NCI-H2196 (cell line): ENCODE measurements at regions not wholly inside any gene's neighbourhood (a gene's known extent, or its start where the extent isn't known, plus 50 kb on each side); places are given as distances from the start of the nearest gene placed in this dataset.
"Not testable (repeated sequence)": the region's sequence is repeated elsewhere in the genome, so short reads cannot be mapped to it uniquely, and the experiment has no call there.

Source experiments
- DNase-seq: peaks from one replicate; lab custom pipeline; 2025; ENCODE audit not compliant: unreplicated experiment; lab: John Stamatoyannopoulos, UW

DNA sequence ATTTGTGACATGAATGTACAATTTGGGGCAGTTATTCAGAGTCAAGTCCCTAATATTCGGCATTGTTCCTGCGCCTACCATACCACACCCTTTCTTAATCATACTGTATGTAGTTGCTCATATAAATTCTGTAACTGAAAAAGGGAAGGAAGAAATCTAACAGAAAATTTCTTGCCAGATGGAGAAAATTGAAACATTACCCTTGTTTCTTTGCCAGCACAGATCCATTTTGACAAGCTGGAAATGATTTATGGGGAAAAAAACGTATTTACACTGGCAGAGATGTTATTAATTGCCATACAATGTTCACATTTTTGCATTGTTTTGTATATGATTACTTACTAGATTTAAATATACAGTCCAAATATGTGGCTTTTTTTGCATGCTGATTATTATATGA, 363.8 kb upstream of the PKN2 start:
- no peak for DNase-seq

GRCh38 chr1:88321706-88322105, 362.4 kb upstream of the PKN2 start:
- DNase-seq, result no peak

- no peak for DNase-seq
These were observed 359.2 kb upstream of the PKN2 start for GRCh38 chr1:88324899-88325298.

DNA sequence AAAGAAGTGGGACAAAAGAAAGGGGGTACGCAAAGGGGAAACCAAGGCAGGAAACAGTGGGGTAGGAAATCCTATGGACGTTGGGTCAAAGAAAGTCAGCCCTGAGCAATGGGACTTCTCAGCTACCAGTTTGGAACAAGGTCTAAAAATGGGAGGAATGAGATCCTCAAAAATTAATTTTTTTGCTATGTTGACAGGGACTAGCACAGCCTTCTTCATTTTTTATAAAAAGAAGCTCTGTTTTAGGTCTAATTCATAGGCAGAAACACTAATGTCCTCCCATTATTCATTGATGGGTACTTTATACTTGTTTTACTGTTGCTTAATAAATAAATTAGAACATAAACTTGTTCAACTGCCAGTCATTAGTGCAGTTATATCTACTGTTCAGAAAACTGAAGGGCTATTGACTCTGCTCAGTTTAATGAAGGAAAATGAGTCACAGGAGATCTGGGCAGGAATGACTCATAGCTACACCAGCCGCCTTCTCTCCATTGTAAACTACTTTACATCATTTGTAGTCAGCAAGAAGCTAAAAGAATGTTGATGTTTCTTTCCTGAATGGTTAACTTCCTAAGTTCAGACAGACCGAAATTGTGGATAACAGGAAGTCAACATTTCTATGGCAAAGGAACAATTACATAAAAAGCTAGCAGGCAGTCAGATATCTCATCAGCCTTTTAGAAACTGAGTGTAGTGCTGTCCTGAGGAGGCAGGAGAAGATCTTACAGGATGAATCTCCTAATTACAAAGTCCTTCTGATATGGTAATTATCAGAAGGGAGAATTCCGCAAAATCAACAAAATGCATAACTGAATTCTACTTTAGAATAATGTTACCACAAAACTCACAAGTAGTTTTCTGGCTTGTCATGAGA, 356.4 kb upstream of the PKN2 start:
- no peak for DNase-seq

DNA sequence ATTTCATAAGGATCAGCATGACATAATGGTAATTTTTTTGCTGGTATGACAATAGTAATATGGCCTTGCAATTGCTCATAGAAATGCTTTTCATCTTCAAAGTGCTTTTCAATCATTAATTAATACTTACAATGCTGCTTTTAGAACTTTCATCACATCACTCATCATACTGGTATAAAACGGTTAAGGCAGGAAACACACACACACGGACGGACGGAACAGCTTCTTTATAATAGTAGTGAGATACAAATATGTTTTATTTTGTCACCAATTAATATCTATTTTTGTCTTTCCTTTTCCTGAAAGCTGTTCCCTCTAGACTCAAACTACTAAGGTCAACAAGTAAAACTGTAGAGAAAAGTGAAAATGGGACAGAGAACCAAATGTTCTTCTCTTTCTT, 353.9 kb upstream of the PKN2 start:
- DNase-seq, result no peak

GRCh38 chr1:88333086-88333695, 350.9 kb upstream of the PKN2 start:
- no peak for DNase-seq

DNA sequence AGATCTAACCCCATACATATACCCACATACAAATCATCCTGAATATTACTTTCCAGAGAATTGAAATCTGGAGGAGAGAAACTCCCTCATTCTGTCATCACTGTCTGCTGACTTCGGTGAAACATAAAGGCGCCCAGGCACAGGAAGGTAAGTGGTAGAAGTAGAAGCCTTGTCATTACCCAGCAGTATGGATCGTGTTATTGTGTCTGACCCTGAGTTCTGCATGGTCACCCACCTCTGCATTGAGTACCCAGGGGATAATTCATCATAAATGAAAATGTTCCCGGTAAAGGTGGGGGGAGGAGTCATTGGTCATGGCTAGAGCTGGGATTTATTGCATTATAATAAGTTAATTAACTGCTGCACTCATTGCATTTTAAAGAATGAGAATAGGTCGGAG, 342.6 kb upstream of the PKN2 start:
- DNase-seq, result no peak

DNA sequence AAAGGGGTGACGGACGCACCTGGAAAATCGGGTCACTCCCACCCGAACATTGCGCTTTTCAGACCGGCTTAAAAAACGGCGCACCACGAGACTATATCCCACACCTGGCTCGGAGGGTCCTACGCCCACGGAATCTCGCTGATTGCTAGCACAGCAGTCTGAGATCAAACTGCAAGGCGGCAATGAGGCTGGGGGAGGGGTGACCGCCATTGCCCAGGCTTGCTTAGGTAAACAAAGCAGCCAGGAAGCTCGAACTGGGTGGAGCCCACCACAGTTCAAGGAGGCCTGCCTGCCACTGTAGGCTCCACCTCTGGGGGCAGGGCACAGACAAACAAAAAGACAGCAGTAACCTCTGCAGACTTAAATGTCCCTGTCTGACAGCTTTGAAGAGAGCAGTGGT, 342.0 kb upstream of the PKN2 start:
- not testable (repeated sequence) for DNase-seq

- DNase-seq, result no peak
These were observed 333.4 kb upstream of the PKN2 start for GRCh38 chr1:88350648-88351047.

DNA sequence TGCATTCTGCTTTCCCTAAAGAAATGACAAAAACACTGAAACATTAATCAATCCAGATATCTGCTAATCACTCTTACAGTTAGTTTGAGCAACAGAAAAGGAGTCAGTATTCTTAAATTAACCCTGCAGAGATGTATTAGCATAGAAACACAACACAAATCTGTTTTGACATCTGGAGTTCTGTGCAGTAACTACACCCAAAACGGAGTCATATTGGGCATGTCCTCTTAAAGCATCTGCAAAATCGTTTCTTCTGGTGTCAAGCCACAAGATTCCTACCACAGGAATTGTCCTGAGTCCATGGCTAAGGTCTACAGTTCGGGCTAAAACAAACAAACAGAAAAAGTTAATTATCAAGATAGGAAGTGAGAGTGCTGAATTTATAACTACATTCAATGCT, 332.1 kb upstream of the PKN2 start:
- DNase-seq, result no peak

DNA sequence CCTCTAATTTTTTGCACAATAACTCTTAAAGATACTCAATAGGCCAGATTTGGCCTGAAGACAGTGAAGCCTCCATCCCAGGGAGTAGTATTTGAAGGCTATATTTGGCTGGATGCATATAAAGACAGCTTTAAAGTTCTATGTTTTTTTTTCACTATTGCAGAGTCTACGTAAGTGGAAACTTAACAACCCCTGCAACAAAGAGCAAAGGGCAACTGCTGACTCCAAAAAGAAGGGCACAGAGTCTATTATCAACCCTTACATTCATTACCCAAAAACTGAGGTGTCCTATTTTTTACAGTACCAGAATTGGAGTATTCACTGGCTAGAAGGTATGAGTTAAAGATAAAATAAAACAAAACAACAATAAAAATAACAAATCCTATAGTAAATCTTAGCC, 329.8 kb upstream of the PKN2 start:
- DNase-seq, result no peak

DNA sequence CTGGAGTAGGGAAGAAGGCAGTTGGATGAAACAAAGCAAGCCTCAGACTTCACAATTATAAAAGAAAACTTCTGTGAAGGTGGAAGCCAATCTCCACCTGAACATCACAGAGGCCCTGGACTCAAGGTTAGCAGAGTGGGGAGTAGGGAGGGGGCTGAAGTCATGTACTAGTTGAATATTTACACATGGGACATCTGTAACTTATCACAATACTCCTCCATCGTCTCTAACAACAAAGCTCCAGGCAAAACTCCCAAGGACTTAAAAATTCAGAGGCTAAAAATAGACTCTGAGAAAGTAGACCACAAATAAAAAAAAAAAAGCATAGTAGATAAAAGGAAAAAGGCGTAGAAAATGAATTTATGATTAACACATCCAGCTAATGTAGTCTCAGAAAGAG, 326.3 kb upstream of the PKN2 start:
- no peak for DNase-seq

GRCh38 chr1:88371436-88372023, 312.5 kb upstream of the PKN2 start:
- no peak for DNase-seq

DNA sequence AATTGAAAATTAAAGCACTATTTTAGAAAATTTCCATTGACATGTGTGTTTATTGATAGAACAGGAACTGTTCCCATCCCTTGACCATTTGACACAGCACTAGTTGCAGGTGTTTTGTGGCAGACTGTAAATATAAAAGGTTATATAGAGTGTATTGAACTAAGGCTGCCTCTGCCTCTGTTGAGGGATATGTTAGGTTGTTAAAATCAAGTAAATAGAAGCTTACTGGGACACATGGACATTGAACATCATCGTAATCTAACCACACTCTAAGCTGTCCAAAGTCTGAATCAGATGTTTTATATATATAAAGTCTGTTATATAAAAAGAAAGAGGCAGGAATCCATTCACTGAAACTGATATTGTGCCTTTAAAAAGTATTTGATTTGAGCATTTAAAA, 308.1 kb upstream of the PKN2 start:
- DNase-seq, result no peak

DNA sequence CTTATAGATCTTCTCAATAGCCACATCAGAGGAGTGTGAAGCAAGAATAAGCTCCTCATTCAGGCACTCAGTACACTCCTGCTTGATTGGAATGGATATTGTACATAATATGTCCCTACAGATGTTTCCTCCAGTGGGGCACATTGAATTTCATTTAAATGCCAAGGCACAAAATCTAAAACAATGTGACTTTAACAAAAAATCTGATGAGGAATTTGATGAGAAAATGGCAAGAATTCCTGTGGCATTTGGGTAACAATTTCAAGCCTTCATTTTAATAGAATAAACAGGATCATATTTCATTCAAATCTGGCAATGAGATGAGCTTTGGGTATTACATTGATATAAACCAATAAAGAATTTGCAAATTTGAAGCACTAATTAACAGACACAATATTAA, 307.7 kb upstream of the PKN2 start:
- DNase-seq, result no peak

DNA sequence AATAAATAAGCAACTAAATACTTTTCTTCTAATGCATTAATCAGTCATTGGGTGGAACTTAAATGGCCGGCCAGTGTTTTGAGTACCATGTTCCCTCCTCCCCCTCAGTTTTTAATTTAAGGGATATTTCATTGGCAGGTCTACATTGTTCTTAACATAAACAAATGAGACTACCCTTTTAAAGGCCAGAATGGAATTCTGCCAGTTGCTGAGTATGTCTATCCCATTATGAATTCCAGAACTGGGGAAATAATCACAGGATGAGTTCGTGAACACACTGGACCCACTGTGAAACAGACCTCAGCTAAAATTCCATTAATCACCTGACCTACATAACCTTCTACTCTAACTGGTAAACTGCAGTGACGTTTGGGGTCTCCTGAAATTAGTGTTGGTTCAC, 305.5 kb upstream of the PKN2 start:
- no peak for DNase-seq

GRCh38 chr1:88394958-88395357, 289.1 kb upstream of the PKN2 start:
- no peak for DNase-seq

DNA sequence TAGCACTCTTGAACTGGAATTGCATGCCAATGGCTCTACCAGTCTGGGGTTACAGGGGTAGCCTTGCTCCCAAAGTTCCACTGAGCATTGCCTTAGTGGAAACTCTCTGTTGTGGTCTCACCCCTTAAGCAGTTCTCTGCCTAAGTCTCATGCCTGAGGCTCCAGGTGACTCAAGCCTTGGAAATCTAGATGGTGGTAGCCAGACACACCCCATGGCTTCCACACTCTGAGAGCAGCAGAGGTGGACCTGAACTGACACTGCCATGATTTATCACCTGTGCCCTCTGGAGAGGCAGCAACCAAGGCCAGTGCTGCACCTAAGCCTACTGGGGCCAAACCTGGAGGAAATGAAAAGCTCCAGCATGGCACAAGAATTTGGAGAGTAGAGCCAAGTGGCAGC, 285.7 kb upstream of the PKN2 start:
- DNase-seq, result no peak

DNA sequence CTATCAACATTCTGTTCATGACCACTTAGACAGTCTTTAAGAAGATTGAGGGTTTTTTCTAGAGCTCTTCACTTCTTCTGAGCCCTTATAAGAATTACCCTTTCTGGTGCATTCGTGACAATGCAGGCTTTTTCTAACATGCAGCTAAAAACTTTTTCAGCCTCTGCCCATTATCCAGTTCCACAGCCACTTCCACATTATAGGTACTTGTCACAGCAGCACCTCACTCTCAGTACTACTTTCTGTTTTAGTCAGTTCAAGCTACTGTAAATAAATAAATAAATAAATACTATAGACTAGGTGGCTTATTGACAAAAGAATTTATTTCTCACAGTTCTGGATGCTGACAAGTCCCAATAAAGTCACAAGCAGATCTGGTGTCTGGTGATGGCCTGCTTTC, 284.4 kb upstream of the PKN2 start:
- DNase-seq, result no peak

GRCh38 chr1:88401313-88401712, 282.8 kb upstream of the PKN2 start:
- no peak for DNase-seq

GRCh38 chr1:88404582-88404981, 279.5 kb upstream of the PKN2 start:
- no peak for DNase-seq

- no peak for DNase-seq
These were observed 276.8 kb upstream of the PKN2 start for GRCh38 chr1:88407248-88407647.
